Pancreas (tissue), 10 donors: ENCODE measurements at regions not wholly inside any gene's neighbourhood (a gene's known extent, or its start where the extent isn't known, plus 50 kb on each side); places are given as distances from the start of the nearest gene placed in this dataset.

Source experiments
- ATAC-seq, 4 donors: fragments of 200-7000 bp; cut with Tn5 transposase; one replicate each; pipeline versions ENCODE4 v1.8.0 to v1.9.1; 2020; ENCODE audit warnings: mild to moderate bottlenecking in 4 of 4, moderate library complexity in 4 of 4
- DNase-seq, 6 donors: peaks; one replicate each; pipeline ENCODE4 v3.0.0-alpha.2; 2020
- FAIRE-seq: peaks from 2 replicates; lab custom pipeline; 2012; peaks lifted over from hg19 to GRCh38; lab: Jason Lieb, UNC
- H3K27ac ChIP-seq, 4 donors: fragments of 200-600 bp; sonication (generic); 1 replicate in 3 of 4; 2 replicates in 1 of 4; pipeline versions ENCODE4 v1.5.0 to v1.8.0; 2020
- H3K27me3 ChIP-seq, 4 donors: fragments of 200-600 bp; one replicate each; pipeline ENCODE4 v1.8.0; 2021
- H3K36me3 ChIP-seq, 3 donors: fragments of 200-600 bp; sonication (generic) in 1 of 3; one replicate each; pipeline versions ENCODE4 v1.5.0 to v1.8.0; 2020 to 2021
- H3K4me1 ChIP-seq, 3 donors: fragments of 200-600 bp; one replicate each; pipeline ENCODE4 v1.8.0; 2021
- H3K4me3 ChIP-seq, 4 donors: fragments of 200-600 bp; sonication (generic) in 2 of 4; one replicate each; pipeline versions ENCODE4 v1.5.0 to v1.8.0; 2020 to 2021
- H3K9me3 ChIP-seq, 4 donors: fragments of 200-600 bp; one replicate each; pipeline ENCODE4 v1.8.0; 2021
- CTCF ChIP-seq, 4 donors: fragments of 200-600 bp; sonication (generic) in 3 of 4; IDR thresholded peaks; one replicate each; pipeline versions ENCODE4 v1.5.0 to v1.8.0; 2021; ENCODE audit warnings: antibody characterized with exemption in 4 of 4
- WGBS, 2 donors: extraction: QIAGEN DNeasy Blood & Tissue Kit; methylation state at CpG; one replicate each; pipeline ENCODE4 v1.1.7; 2013; 5-methylcytosine and 5-hydroxymethylcytosine counted together
- intact Hi-C, 3 donors: fragments of 100-400 bp; cut with DNase I; formaldehyde crosslinking; loops; one replicate each; pipeline versions ENCODE4 v1.11.1 to v1.14.2; 2022
- donor health status: healthy with polysubstance abuse.
- donor health status: DM: no; HTN: no; CAD: no; lungs with moderate emphysema.
- donor health status: DM: no; HTN: no; CAD: no.
- donor health status: control.
- donor health status: control.
- donor health status: Bipolar disorder and iron deficiency.
- donor health status: DM: yes; HTN: yes; CAD: no.
- donor health status: DM: no; HTN: no; CAD: no.
- donor health status: DM: no; HTN: no; CAD: no.
- donor health status: DM: yes; HTN: yes; CAD: no.

GRCh38 chr12:126706300-126706699, 1560.7 kb upstream of the TMEM132C start:
- no peaks in the 10 kb centered on the region for H3K36me3 ChIP-seq
- H3K4me1 ChIP-seq = no peaks in the 10 kb centered on the region
- H3K9me3 ChIP-seq = no peaks in the 10 kb centered on the region
- no peak overlapping the region for H3K4me3 ChIP-seq
- ATAC-seq (peak in 2 of 4 donors; percentile 27 to 48), DNase-seq (no peak), FAIRE-seq (no peak)
- no peaks in the 10 kb centered on the region for H3K27me3 ChIP-seq
- TF ChIP-seq CTCF (IDR thresholded peaks at IDR 0.05) = no peak
- no peak overlapping the region for H3K27ac ChIP-seq
- intact Hi-C loops = no loop called here
- WGBS, 2 donors = 38 to 39% methylated on average over 4 of the region's 4 CpGs

GRCh38 chr12:126708492-126708896, 1558.5 kb upstream of the TMEM132C start:
- 39 to 47% methylated on average over 3 of the region's 3 CpGs for WGBS, 2 donors
- H3K4me3 ChIP-seq = no peak overlapping the region
- FAIRE-seq (no peak), ATAC-seq (no peak), DNase-seq (no peak)
- no peak overlapping the region for H3K27ac ChIP-seq
- no peaks in the 10 kb centered on the region for H3K9me3 ChIP-seq
- intact Hi-C loops = no loop called here
- no peak for TF ChIP-seq CTCF (IDR thresholded peaks at IDR 0.05)
- no peaks in the 10 kb centered on the region for H3K36me3 ChIP-seq
- H3K4me1 ChIP-seq = no peaks in the 10 kb centered on the region
- no peaks in the 10 kb centered on the region for H3K27me3 ChIP-seq

- H3K4me1 ChIP-seq = no peaks in the 10 kb centered on the region
- no peaks in the 10 kb centered on the region for H3K9me3 ChIP-seq
- no peaks in the 10 kb centered on the region for H3K27me3 ChIP-seq
- no peak for ATAC-seq
- intact Hi-C loops = no loop called here
- TF ChIP-seq CTCF (IDR thresholded peaks at IDR 0.05) = no peak
- H3K27ac ChIP-seq = no peak overlapping the region
- H3K4me3 ChIP-seq = no peak overlapping the region
- no peak for DNase-seq
- H3K36me3 ChIP-seq = no peaks in the 10 kb centered on the region
- no peak for FAIRE-seq
These were observed 1548.6 kb upstream of the TMEM132C start for GRCh38 chr12:126718365-126718764.

- no peaks in the 10 kb centered on the region for H3K4me1 ChIP-seq
- no peaks in the 10 kb centered on the region for H3K36me3 ChIP-seq
- FAIRE-seq (no peak), ATAC-seq (peak in 1 of 4 donors; percentile 21), DNase-seq (no peak)
- intact Hi-C loops = no loop called here
- no peak overlapping the region for H3K4me3 ChIP-seq
- H3K9me3 ChIP-seq = no peaks in the 10 kb centered on the region
- TF ChIP-seq CTCF (IDR thresholded peaks at IDR 0.05) = no peak
- WGBS, 2 donors = 54 to 60% methylated on average over 5 of the region's 5 CpGs
- H3K27me3 ChIP-seq = no peaks in the 10 kb centered on the region
- H3K27ac ChIP-seq = no peak overlapping the region
These were observed 1546.9 kb upstream of the TMEM132C start for GRCh38 chr12:126719912-126720705.
